ENCODE measurements at regions not wholly inside any gene's neighbourhood (a gene's known extent, or its start where the extent isn't known, plus 50 kb on each side); places are given as distances from the start of the nearest gene placed in this dataset.

DNA sequence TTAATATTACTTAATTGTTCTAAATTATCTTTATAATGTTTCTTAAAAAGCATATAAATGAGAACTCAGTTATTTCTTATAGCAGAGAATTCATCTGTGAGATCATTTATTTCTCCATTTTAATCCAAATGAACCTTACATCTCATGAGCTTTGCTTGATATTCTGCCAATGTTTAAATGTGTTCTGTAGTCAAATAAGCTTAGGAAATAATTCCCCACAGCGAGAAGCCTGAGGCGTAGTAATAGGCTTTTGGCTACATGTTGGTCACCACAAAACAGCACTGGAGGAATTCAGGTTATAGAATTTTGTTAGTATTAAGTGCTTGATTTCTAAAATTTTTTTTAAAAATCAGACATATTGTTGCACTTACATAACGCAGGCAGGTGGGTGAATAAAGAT lies 585.3 kb upstream of the RORB start:
- TF ChIP-seq, protein P1, sequence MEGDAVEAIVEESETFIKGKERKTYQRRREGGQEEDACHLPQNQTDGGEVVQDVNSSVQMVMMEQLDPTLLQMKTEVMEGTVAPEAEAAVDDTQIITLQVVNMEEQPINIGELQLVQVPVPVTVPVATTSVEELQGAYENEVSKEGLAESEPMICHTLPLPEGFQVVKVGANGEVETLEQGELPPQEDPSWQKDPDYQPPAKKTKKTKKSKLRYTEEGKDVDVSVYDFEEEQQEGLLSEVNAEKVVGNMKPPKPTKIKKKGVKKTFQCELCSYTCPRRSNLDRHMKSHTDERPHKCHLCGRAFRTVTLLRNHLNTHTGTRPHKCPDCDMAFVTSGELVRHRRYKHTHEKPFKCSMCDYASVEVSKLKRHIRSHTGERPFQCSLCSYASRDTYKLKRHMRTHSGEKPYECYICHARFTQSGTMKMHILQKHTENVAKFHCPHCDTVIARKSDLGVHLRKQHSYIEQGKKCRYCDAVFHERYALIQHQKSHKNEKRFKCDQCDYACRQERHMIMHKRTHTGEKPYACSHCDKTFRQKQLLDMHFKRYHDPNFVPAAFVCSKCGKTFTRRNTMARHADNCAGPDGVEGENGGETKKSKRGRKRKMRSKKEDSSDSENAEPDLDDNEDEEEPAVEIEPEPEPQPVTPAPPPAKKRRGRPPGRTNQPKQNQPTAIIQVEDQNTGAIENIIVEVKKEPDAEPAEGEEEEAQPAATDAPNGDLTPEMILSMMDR (IDR thresholded peaks at IDR 0.05) = no peak
- no peak for TF ChIP-seq EZH2 (IDR thresholded peaks at IDR 0.05; ENCODE audit: borderline replicate concordance, insufficient read depth, low read depth, low read length, poor library complexity, severe bottlenecking)
